Progenitor cell of endocrine pancreas (in vitro differentiated cells): ENCODE measurements at regions not wholly inside any gene's neighbourhood (a gene's known extent, or its start where the extent isn't known, plus 50 kb on each side); places are given as distances from the start of the nearest gene placed in this dataset.

Experiments used
- DNase-seq: peaks from one replicate; pipeline ENCODE4 v3.0.0; 2021; ENCODE audit warnings: low spot score; ENCODE audit not compliant: unreplicated experiment
- H3K27ac Mint-ChIP-seq: 2 replicates; pipeline ENCODE4 v1.8.0; 2021; ENCODE audit warnings: mild to moderate bottlenecking, moderate library complexity, mixed read lengths
- H3K27me3 Mint-ChIP-seq: 2 replicates; pipeline ENCODE4 v1.8.0; 2021; ENCODE audit warnings: mixed read lengths
- H3K36me3 Mint-ChIP-seq: 2 replicates; pipeline ENCODE4 v1.8.0; 2022; ENCODE audit warnings: mixed read lengths; ENCODE audit not compliant: insufficient read depth
- H3K4me1 Mint-ChIP-seq: 2 replicates; pipeline ENCODE4 v1.8.0; 2021; ENCODE audit warnings: low read depth, mixed read lengths
- H3K4me3 Mint-ChIP-seq: 2 replicates; pipeline ENCODE4 v1.8.0; 2021; ENCODE audit warnings: low read depth, mild to moderate bottlenecking, moderate library complexity, mixed read lengths
- H3K9me3 Mint-ChIP-seq: 2 replicates; pipeline ENCODE4 v1.8.0; 2021; ENCODE audit warnings: low read depth, mixed read lengths
- CTCF ChIP-seq: fragments of 200-600 bp; sonication (generic); IDR thresholded peaks from one replicate; pipeline ENCODE4 v1.5.0; 2021; ENCODE audit warnings: antibody characterized with exemption, mild to moderate bottlenecking; ENCODE audit not compliant: unreplicated experiment

- Mint-ChIP-seq H3K27me3 (no peaks in the 10 kb centered on the region), H3K4me1 (peaks cover 12% of the 10 kb centered on the region), H3K27ac (no peak overlapping the region), H3K36me3 (no peaks in the 10 kb centered on the region), H3K4me3 (no peak overlapping the region), H3K9me3 (peaks cover 7% of the 10 kb centered on the region)
- DNase-seq, result no peak
- TF ChIP-seq CTCF, result no peak
Measured at GRCh38 chr3:104920512-104920911, 446.2 kb upstream of the ALCAM start.

GRCh38 chr3:104933972-104934371, 432.7 kb upstream of the ALCAM start:
- no peaks in the 10 kb centered on the region for H3K36me3 Mint-ChIP-seq
- peaks cover 13% of the 10 kb centered on the region for H3K9me3 Mint-ChIP-seq
- no peak for TF ChIP-seq CTCF
- H3K27ac Mint-ChIP-seq, result no peak overlapping the region
- DNase-seq, result no peak
- H3K27me3 Mint-ChIP-seq, result no peaks in the 10 kb centered on the region
- H3K4me1 Mint-ChIP-seq, result no peaks in the 10 kb centered on the region
- H3K4me3 Mint-ChIP-seq, result no peak overlapping the region

- peaks cover 6% of the 10 kb centered on the region for H3K9me3 Mint-ChIP-seq
- DNase-seq, result no peak
- no peak for TF ChIP-seq CTCF
- no peaks in the 10 kb centered on the region for H3K4me1 Mint-ChIP-seq
- no peak overlapping the region for H3K4me3 Mint-ChIP-seq
- no peaks in the 10 kb centered on the region for H3K27me3 Mint-ChIP-seq
- H3K27ac Mint-ChIP-seq, result no peak overlapping the region
- H3K36me3 Mint-ChIP-seq, result no peaks in the 10 kb centered on the region
Measured at GRCh38 chr3:104935613-104936012, 431.1 kb upstream of the ALCAM start.

- H3K27me3 Mint-ChIP-seq, result no peaks in the 10 kb centered on the region
- no peaks in the 10 kb centered on the region for H3K9me3 Mint-ChIP-seq
- H3K27ac Mint-ChIP-seq, result no peak overlapping the region
- no peaks in the 10 kb centered on the region for H3K36me3 Mint-ChIP-seq
- H3K4me3 Mint-ChIP-seq, result no peak overlapping the region
- no peak for DNase-seq
- no peak for TF ChIP-seq CTCF
- peaks cover under 1% of the 10 kb centered on the region for H3K4me1 Mint-ChIP-seq
Measured at GRCh38 chr3:104939196-104939595, 427.5 kb upstream of the ALCAM start.

GRCh38 chr3:104941785-104942184, 424.9 kb upstream of the ALCAM start:
- no peak for TF ChIP-seq CTCF
- Mint-ChIP-seq H3K36me3 (no peaks in the 10 kb centered on the region), H3K27me3 (no peaks in the 10 kb centered on the region), H3K9me3 (peaks cover 8% of the 10 kb centered on the region), H3K4me1 (peaks cover 5% of the 10 kb centered on the region), H3K4me3 (no peak overlapping the region), H3K27ac (no peak overlapping the region)
- DNase-seq, result no peak
